Activated CD4-positive, alpha-beta T cell treated with anti-CD3 and anti-CD28 coated beads, Interleukin-2, Interleukin-4, amounts not matched to agents 100 ng/mL and 50 ng/mL, durations not matched to agents 16 hours and 8 hours (primary cell): ENCODE measurements at regions not wholly inside any gene's neighbourhood (a gene's known extent, or its start where the extent isn't known, plus 50 kb on each side); places are given as distances from the start of the nearest gene placed in this dataset.
"Not testable (repeated sequence)": the region's sequence is repeated elsewhere in the genome, so short reads cannot be mapped to it uniquely, and the experiment has no call there.

ENCODE experiments used
- DNase-seq: peaks from one replicate; pipeline ENCODE4 v3.0.0-alpha.2; 2020; ENCODE audit warnings: low spot score

GRCh38 chr9:96131825-96132224 is 170.2 kb downstream of the HSD17B3 start:
- no peak for DNase-seq

- DNase-seq = no peak
These were observed 171.0 kb downstream of the HSD17B3 start for GRCh38 chr9:96130970-96131369.

GRCh38 chr9:96129747-96130146 is 172.2 kb downstream of the HSD17B3 start:
- no peak for DNase-seq

- no peak for DNase-seq
These were observed 173.1 kb downstream of the HSD17B3 start for GRCh38 chr9:96128880-96129279.

- no peak for DNase-seq
These were observed 175.6 kb downstream of the HSD17B3 start for GRCh38 chr9:96126321-96126881.

GRCh38 chr9:96125624-96126023 is 176.4 kb downstream of the HSD17B3 start:
- DNase-seq = no peak

- DNase-seq = no peak
These were observed 179.2 kb downstream of the HSD17B3 start for GRCh38 chr9:96122751-96123150.

GRCh38 chr9:96122282-96122681 is 179.7 kb downstream of the HSD17B3 start:
- no peak for DNase-seq

- peak; percentile 7 for DNase-seq
These were observed 180.8 kb downstream of the HSD17B3 start for GRCh38 chr9:96121136-96121535.

- DNase-seq = peak; percentile 10
These were observed 184.4 kb downstream of the HSD17B3 start for GRCh38 chr9:96117398-96118080.

- DNase-seq = no peak
These were observed 185.5 kb downstream of the HSD17B3 start for GRCh38 chr9:96116275-96117064.

- DNase-seq = no peak
These were observed 186.1 kb downstream of the HSD17B3 start for GRCh38 chr9:96115836-96116235.

GRCh38 chr9:96113032-96113431 is 188.9 kb downstream of the HSD17B3 start:
- no peak for DNase-seq

GRCh38 chr9:96109680-96110351 is 192.2 kb downstream of the HSD17B3 start:
- DNase-seq = no peak

- no peak for DNase-seq
These were observed 193.1 kb downstream of the HSD17B3 start for GRCh38 chr9:96108691-96109380.

GRCh38 chr9:96107436-96107835 is 194.5 kb downstream of the HSD17B3 start:
- DNase-seq = no peak

- no peak for DNase-seq
These were observed 201.3 kb downstream of the HSD17B3 start for GRCh38 chr9:96100385-96101300.

GRCh38 chr9:96090630-96091029 is 211.3 kb downstream of the HSD17B3 start:
- not testable (repeated sequence) for DNase-seq

GRCh38 chr9:96089452-96090085 is 212.4 kb downstream of the HSD17B3 start:
- DNase-seq = no peak

GRCh38 chr9:96088510-96088909 is 213.0 kb downstream of the ERCC6L2 start:
- DNase-seq = no peak
